ENCODE measurements at regions not wholly inside any gene's neighbourhood (a gene's known extent, or its start where the extent isn't known, plus 50 kb on each side); places are given as distances from the start of the nearest gene placed in this dataset.

DNA sequence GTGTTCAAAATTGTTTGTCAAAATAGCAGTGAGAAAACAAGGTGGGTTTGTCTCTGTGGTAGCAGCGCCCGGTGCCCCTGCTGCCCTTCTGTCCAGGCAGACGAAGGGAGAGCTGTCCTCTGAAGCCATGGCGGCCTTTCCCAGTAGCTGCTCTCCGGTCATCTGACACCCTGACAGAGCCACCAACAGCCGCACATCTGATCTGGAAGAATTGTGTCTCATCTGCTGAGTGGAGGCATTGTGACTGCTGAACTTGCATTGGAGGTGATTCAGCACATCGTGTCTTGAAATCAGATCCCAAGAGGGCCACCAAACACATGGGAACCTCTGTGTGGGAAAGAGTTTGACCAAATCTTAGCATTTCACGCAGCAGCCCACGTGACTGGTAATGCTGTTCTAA, 337.6 kb upstream of the IRX1 start:
- in situ Hi-C loops (cut with MboI; ENCODE audit: low sequenced_read_pairs in 4 of 4), result no loop called here
- H3K4me3 ChIP-seq, result no peak overlapping the region
- H3K4me1 ChIP-seq, result no peaks in the 10 kb centered on the region
- DNase-seq (no peak), ATAC-seq (no peak)
- no peaks in the 10 kb centered on the region for H3K27me3 ChIP-seq
- H3K9me3 ChIP-seq, result no peaks in the 10 kb centered on the region
- no peaks in the 10 kb centered on the region for H3K36me3 ChIP-seq
- H3K27ac ChIP-seq, result no peak overlapping the region
- intact Hi-C loops (cut with DNase I; ENCODE audit: low total_unique reads), result no loop called here
- TF ChIP-seq, protein P1, sequence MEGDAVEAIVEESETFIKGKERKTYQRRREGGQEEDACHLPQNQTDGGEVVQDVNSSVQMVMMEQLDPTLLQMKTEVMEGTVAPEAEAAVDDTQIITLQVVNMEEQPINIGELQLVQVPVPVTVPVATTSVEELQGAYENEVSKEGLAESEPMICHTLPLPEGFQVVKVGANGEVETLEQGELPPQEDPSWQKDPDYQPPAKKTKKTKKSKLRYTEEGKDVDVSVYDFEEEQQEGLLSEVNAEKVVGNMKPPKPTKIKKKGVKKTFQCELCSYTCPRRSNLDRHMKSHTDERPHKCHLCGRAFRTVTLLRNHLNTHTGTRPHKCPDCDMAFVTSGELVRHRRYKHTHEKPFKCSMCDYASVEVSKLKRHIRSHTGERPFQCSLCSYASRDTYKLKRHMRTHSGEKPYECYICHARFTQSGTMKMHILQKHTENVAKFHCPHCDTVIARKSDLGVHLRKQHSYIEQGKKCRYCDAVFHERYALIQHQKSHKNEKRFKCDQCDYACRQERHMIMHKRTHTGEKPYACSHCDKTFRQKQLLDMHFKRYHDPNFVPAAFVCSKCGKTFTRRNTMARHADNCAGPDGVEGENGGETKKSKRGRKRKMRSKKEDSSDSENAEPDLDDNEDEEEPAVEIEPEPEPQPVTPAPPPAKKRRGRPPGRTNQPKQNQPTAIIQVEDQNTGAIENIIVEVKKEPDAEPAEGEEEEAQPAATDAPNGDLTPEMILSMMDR (IDR thresholded peaks at IDR 0.05 in 4 of 5, conservative IDR thresholded peaks at IDR 0.05 in 1 of 5), result no peak
- no peak for TF ChIP-seq POLR2A (IDR thresholded peaks at IDR 0.05)

DNA sequence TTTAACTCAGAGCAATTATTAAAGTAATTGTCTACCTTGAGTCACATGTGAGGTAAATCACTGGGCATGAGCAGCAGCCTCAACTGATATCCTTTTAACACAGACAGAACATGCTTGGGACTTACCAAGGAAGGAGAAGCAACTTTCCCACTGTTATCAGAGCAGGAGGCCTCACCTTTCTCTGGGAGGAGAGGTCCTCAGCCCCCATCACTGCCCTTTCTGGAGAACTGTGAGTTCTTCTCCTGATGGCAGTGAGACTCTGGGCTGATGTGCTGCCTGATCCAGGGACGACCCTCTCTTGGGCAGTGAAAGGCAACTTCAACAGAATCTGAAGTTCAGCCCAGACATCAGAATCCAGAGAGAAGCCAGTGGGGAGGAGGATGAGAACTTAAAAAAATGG, 343.4 kb upstream of the IRX1 start:
- TF ChIP-seq, protein P1 (IDR thresholded peaks at IDR 0.05 in 4 of 5, conservative IDR thresholded peaks at IDR 0.05 in 1 of 5), result no peak
- TF ChIP-seq POLR2A (IDR thresholded peaks at IDR 0.05), result no peak
- Histone ChIP-seq H3K4me3 (no peak overlapping the region), H3K36me3 (no peaks in the 10 kb centered on the region), H3K27ac (no peak overlapping the region), H3K4me1 (no peaks in the 10 kb centered on the region), H3K9me3 (no peaks in the 10 kb centered on the region), H3K27me3 (peaks cover 0 to 3% (median 0%) of the 10 kb centered on the region in 3 donors)
- intact Hi-C loops (cut with DNase I; ENCODE audit: low total_unique reads), result no loop called here
- ATAC-seq (no peak), DNase-seq (no peak)
- in situ Hi-C loops (cut with MboI; ENCODE audit: low sequenced_read_pairs in 4 of 4), result no loop called here

DNA sequence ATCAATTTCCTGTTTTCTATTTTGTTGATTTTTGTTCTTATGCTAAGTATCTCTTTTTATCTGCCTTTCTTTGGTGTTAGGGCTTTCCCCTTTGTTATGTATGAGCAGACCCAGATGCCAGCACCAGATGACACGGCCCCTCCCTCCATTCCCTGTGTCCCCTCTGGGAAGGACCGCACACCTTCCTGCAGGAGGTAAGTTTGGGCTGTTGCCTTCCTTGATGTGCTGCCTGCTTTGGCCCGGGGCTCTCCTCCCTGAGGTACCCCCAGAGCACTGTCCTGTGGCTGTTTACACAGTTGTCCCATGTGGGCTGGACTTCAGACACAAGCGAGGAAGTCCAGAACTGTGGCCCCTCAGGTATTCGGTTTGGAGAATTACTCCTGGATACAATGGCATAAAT, 343.8 kb upstream of the IRX1 start:
- peaks cover 0 to 3% (median 0%) of the 10 kb centered on the region in 3 donors for H3K27me3 ChIP-seq
- no peak overlapping the region for H3K4me3 ChIP-seq
- H3K9me3 ChIP-seq, result no peaks in the 10 kb centered on the region
- no peak for DNase-seq
- no peaks in the 10 kb centered on the region for H3K4me1 ChIP-seq
- no peak for ATAC-seq
- intact Hi-C loops (cut with DNase I; ENCODE audit: low total_unique reads) (no loop called here), in situ Hi-C loops (cut with MboI; ENCODE audit: low sequenced_read_pairs in 4 of 4) (no loop called here)
- no peak for TF ChIP-seq POLR2A (IDR thresholded peaks at IDR 0.05)
- TF ChIP-seq, protein P1 (IDR thresholded peaks at IDR 0.05 in 4 of 5, conservative IDR thresholded peaks at IDR 0.05 in 1 of 5), result no peak
- no peaks in the 10 kb centered on the region for H3K36me3 ChIP-seq
- H3K27ac ChIP-seq, result no peak overlapping the region

DNA sequence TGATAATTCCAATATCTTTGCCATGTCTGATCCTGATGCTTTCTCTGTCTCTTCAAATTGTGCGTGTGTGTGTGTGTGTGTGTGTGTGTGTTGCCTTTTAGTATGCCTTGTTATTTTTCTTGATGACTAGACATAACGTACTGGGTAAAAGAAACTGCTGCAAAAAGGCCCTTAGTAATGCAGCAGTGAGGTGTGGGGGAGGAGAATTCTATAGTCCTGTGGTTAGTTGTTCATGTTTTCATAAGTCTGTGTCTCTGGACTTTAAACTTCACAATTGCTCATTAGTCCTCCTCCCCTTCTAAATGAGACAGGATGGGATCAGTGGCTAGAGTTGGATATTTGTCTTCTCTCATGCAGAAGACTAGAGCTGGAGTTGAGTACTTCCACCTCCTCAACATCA, 346.2 kb upstream of the IRX1 start:
- TF ChIP-seq POLR2A (IDR thresholded peaks at IDR 0.05), result no peak
- TF ChIP-seq, protein P1 (IDR thresholded peaks at IDR 0.05 in 4 of 5, conservative IDR thresholded peaks at IDR 0.05 in 1 of 5), result no peak
- no peak for DNase-seq
- H3K27ac ChIP-seq, result no peak overlapping the region
- no peaks in the 10 kb centered on the region for H3K36me3 ChIP-seq
- no peaks in the 10 kb centered on the region for H3K4me1 ChIP-seq
- intact Hi-C loops (cut with DNase I; ENCODE audit: low total_unique reads) (no loop called here), in situ Hi-C loops (cut with MboI; ENCODE audit: low sequenced_read_pairs in 4 of 4) (no loop called here)
- H3K27me3 ChIP-seq, result peaks cover 0 to 3% (median 0%) of the 10 kb centered on the region in 3 donors
- H3K4me3 ChIP-seq, result no peak overlapping the region
- no peak for ATAC-seq
- H3K9me3 ChIP-seq, result no peaks in the 10 kb centered on the region

DNA sequence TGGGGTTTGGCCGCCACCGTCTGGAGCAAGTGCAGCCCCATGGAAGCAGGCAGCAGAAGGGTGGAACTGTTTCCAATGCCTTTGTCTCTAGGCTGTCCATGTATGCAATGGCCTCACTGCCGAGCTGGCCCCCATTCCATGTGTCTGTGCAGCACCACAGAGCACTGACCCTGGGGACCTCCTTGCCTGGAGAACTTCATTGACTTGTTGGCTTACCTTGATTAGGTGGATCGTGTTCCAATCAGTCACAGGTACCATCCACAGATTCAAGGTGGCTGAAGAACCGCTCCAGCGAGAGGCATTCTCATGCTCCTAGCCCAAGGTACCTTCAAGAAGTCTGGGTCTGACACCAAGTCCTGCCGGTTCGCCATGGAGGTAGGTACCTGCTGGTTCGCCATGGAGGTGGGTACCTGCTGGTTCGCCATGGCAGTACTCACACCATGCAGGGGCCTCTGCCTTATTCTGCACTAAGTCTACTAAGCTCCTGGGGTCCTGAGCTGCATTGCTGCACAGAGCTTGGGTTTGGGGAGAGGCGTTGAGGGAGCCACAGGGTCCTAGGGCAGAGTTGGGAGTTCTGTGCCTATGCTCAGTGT, 358.3 kb upstream of the IRX1 start:
- Histone ChIP-seq H3K4me3 (no peak overlapping the region), H3K4me1 (no peaks in the 10 kb centered on the region), H3K36me3 (no peaks in the 10 kb centered on the region), H3K9me3 (no peaks in the 10 kb centered on the region), H3K27me3 (no peaks in the 10 kb centered on the region), H3K27ac (no peak overlapping the region)
- in situ Hi-C loops (cut with MboI; ENCODE audit: low sequenced_read_pairs in 4 of 4) (no loop called here), intact Hi-C loops (cut with DNase I; ENCODE audit: low total_unique reads) (no loop called here)
- ATAC-seq (no peak), DNase-seq (no peak)
- no peak for TF ChIP-seq POLR2A (IDR thresholded peaks at IDR 0.05)
- TF ChIP-seq, protein P1 (IDR thresholded peaks at IDR 0.05 in 4 of 5, conservative IDR thresholded peaks at IDR 0.05 in 1 of 5), result no peak
